Liver (tissue), 8 donors: ENCODE measurements at regions not wholly inside any gene's neighbourhood (a gene's known extent, or its start where the extent isn't known, plus 50 kb on each side); places are given as distances from the start of the nearest gene placed in this dataset.

ENCODE experiments used
- DNase-seq: peaks from one replicate; pipeline ENCODE4 v3.0.0-alpha.2; 2017; ENCODE audit warnings: low spot score
- H3K27ac ChIP-seq, 2 donors: one replicate each; pipeline ENCODE4 v1.7.0; 2013; ENCODE audit warnings: inconsistent platforms in 2 of 2, low read length in 2 of 2, control low read depth in 1 of 2, low read depth in 1 of 2, mild to moderate bottlenecking in 1 of 2
- H3K27me3 ChIP-seq, 4 donors: one replicate each; pipeline versions ENCODE4 v1.6.1 to v1.7.0; 2013; ENCODE audit warnings: low read length in 3 of 4, inconsistent platforms in 1 of 4, mild to moderate bottlenecking in 1 of 4, moderate library complexity in 1 of 4; ENCODE audit not compliant: control insufficient read depth in 4 of 4, insufficient read depth in 4 of 4
- H3K36me3 ChIP-seq, 4 donors: one replicate each; pipeline versions ENCODE4 v1.6.1 to v1.7.0; 2013; ENCODE audit warnings: low read length in 3 of 4, mild to moderate bottlenecking in 3 of 4, low read depth in 1 of 4, moderate library complexity in 1 of 4; ENCODE audit not compliant: control insufficient read depth in 4 of 4, insufficient read depth in 3 of 4
- H3K4me1 ChIP-seq, 4 donors: one replicate each; pipeline versions ENCODE4 v1.6.1 to v1.7.0; 2013; ENCODE audit warnings: low read length in 3 of 4, mild to moderate bottlenecking in 3 of 4, moderate library complexity in 1 of 4; ENCODE audit not compliant: control insufficient read depth in 4 of 4, insufficient read depth in 4 of 4
- H3K4me3 ChIP-seq, 3 donors: one replicate each; pipeline versions ENCODE4 v1.6.1 to v1.7.0; 2013; ENCODE audit warnings: low read length in 3 of 3, control low read depth in 1 of 3, low read depth in 1 of 3, mild to moderate bottlenecking in 1 of 3
- H3K9ac ChIP-seq, 2 donors: one replicate each; pipeline ENCODE4 v1.7.0; 2013; ENCODE audit warnings: low read length in 2 of 2, mild to moderate bottlenecking in 2 of 2, moderate library complexity in 2 of 2, control low read depth in 1 of 2, low read depth in 1 of 2
- H3K9me3 ChIP-seq, 4 donors: one replicate each; pipeline versions ENCODE4 v1.6.1 to v1.7.0; 2013; ENCODE audit warnings: low read length in 3 of 4; ENCODE audit not compliant: control insufficient read depth in 4 of 4
- FOXA1 ChIP-seq: IDR thresholded peaks from 2 replicates; pipeline ENCODE4 v1.6.1; 2016; ENCODE audit warnings: antibody characterized with exemption
- GABPA ChIP-seq, 2 donors: IDR thresholded peaks in 1 of 2; conservative IDR thresholded peaks in 1 of 2; 2 replicates each; pipeline ENCODE4 v1.6.1; 2016; ENCODE audit warnings: antibody characterized with exemption in 2 of 2, mild to moderate bottlenecking in 1 of 2, moderate library complexity in 1 of 2
- HNF4A ChIP-seq, 2 donors: conservative IDR thresholded peaks; 2 replicates each; pipeline ENCODE4 v1.6.1; 2016; ENCODE audit warnings: antibody characterized with exemption in 2 of 2, mild to moderate bottlenecking in 2 of 2
- NR2F2 ChIP-seq: IDR thresholded peaks from 2 replicates; pipeline ENCODE4 v1.6.1; 2016; ENCODE audit warnings: antibody characterized with exemption
- RAD21 ChIP-seq, 2 donors: IDR thresholded peaks; 2 replicates each; pipeline ENCODE4 v1.6.1; 2016; ENCODE audit warnings: antibody characterized with exemption in 2 of 2, mild to moderate bottlenecking in 2 of 2
- RXRA ChIP-seq, 2 donors: IDR thresholded peaks; 2 replicates each; pipeline ENCODE4 v1.6.1; 2017 to 2018; ENCODE audit warnings: antibody characterized with exemption in 2 of 2, mild to moderate bottlenecking in 1 of 2
- SP1 ChIP-seq: IDR thresholded peaks from 2 replicates; pipeline ENCODE4 v1.6.1; 2018; ENCODE audit warnings: antibody characterized with exemption, mild to moderate bottlenecking
- TAF1 ChIP-seq: conservative IDR thresholded peaks from 2 replicates; pipeline ENCODE4 v1.6.1; 2016; ENCODE audit warnings: antibody characterized with exemption, mild to moderate bottlenecking
- YY1 ChIP-seq: IDR thresholded peaks from 2 replicates; pipeline ENCODE4 v1.6.1; 2016; ENCODE audit warnings: antibody characterized with exemption, mild to moderate bottlenecking
- WGBS: extraction: QIAGEN DNeasy Blood & Tissue Kit; methylation state at CpG from one replicate; pipeline ENCODE4 v1.1.7; 2013; 5-methylcytosine and 5-hydroxymethylcytosine counted together
- TF ChIP-seq, protein P1 (sequence below): fragments of 150-350 bp; IDR thresholded peaks from 2 replicates; pipeline ENCODE4 v1.5.1; 2017; ENCODE audit warnings: improper control_type of control experiment, low read depth, low read length; ENCODE audit not compliant: missing input control
- TF ChIP-seq, protein P2 (sequence below): IDR thresholded peaks from 2 replicates; pipeline ENCODE4 v1.6.1; 2016; ENCODE audit warnings: antibody characterized with exemption
- TF ChIP-seq, protein P3 (sequence below): IDR thresholded peaks from 2 replicates; pipeline ENCODE4 v1.6.1; 2016; ENCODE audit warnings: antibody characterized with exemption
- donor health status: healthy.
- donor health status: healthy.
- donor health status: healthy.
- donor health status: healthy.
- donor health status: healthy.

DNA sequence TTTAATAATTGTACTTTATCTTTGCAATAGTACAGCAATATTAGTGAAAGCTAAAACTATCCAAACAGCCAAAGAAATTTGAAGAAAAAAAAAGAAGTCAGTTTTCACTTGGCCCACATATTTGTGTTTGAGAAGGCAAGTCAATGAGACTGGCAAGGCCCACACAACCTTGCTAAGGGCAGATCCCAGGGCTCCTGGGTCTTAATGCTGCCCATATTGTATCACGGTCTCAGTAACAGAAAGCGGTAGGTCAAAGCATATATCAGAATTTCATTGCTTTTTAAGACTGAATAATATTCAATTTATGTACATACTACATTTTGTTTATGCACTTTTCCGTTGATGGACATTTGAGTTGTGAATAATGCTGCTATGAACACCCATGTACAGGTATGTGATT lies 262.0 kb upstream of the TOPAZ1 start (continued):
- TF ChIP-seq, protein P1, sequence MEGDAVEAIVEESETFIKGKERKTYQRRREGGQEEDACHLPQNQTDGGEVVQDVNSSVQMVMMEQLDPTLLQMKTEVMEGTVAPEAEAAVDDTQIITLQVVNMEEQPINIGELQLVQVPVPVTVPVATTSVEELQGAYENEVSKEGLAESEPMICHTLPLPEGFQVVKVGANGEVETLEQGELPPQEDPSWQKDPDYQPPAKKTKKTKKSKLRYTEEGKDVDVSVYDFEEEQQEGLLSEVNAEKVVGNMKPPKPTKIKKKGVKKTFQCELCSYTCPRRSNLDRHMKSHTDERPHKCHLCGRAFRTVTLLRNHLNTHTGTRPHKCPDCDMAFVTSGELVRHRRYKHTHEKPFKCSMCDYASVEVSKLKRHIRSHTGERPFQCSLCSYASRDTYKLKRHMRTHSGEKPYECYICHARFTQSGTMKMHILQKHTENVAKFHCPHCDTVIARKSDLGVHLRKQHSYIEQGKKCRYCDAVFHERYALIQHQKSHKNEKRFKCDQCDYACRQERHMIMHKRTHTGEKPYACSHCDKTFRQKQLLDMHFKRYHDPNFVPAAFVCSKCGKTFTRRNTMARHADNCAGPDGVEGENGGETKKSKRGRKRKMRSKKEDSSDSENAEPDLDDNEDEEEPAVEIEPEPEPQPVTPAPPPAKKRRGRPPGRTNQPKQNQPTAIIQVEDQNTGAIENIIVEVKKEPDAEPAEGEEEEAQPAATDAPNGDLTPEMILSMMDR = no peak

DNA sequence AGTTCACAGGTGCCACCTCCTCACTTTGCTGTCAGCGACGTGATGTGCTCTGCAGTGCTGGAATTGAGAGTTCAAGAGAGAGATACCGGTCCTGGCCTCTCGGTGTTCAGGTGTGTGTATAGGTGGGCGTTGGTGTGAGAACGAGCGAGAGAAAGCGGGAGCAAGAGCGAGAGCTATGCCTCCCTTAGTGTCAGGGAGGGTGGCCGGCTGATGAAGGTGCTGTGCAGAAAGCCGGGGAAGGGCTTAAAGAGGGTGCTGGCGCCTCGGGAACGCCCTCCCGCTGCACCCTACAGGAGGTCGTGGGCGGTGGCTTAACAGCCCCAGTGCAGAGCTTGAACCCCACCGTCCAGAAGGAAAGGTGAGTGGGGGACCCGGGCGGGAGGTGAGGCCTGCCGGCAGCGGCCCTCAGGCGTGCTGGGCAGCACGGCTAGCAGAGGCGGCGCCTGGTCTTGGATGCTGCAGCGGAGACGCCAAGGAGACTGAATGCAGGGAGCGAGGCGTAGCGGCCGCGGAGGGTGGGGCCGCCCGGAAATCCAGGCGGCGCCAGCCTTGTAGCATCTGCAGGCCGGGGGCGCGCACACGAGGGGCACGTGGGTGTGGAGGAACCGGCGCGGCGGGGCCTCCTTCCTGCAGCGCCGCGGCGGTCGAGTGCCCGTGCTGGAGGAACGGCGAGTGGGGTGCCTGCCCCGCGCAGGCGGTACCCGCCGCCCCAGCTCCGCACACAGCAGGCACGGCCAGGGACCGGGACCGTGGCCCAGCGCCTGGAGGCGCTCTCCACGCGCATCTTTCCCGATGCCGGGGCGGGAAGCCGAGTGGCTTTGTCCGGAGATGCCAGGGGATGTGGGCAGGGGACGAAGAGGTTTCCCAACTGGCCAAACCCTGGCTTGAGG lies 246.8 kb upstream of the TOPAZ1 start:
- DNase-seq = no peak
- Histone ChIP-seq H3K27ac (no peak overlapping the region), H3K9ac (no peak overlapping the region), H3K4me3 (peak overlapping the region in 1 of 3 donors; percentile 36), H3K27me3 (peaks cover 7 to 23% (median 19%) of the 10 kb centered on the region in 4 donors), H3K36me3 (no peaks in the 10 kb centered on the region), H3K9me3 (peaks cover 4 to 25% (median 6%) of the 10 kb centered on the region in 4 donors), H3K4me1 (peaks cover 20 to 48% (median 28%) of the 10 kb centered on the region in 4 donors)
- no peak for TF ChIP-seq RAD21 (IDR thresholded peaks at IDR 0.05)
- no peak for TF ChIP-seq YY1
- TF ChIP-seq TAF1 = no peak
- no peak for TF ChIP-seq RXRA (IDR thresholded peaks at IDR 0.05)
- no peak for TF ChIP-seq FOXA1
- WGBS = 3% methylated on average over 73 of the region's 73 CpGs

DNA sequence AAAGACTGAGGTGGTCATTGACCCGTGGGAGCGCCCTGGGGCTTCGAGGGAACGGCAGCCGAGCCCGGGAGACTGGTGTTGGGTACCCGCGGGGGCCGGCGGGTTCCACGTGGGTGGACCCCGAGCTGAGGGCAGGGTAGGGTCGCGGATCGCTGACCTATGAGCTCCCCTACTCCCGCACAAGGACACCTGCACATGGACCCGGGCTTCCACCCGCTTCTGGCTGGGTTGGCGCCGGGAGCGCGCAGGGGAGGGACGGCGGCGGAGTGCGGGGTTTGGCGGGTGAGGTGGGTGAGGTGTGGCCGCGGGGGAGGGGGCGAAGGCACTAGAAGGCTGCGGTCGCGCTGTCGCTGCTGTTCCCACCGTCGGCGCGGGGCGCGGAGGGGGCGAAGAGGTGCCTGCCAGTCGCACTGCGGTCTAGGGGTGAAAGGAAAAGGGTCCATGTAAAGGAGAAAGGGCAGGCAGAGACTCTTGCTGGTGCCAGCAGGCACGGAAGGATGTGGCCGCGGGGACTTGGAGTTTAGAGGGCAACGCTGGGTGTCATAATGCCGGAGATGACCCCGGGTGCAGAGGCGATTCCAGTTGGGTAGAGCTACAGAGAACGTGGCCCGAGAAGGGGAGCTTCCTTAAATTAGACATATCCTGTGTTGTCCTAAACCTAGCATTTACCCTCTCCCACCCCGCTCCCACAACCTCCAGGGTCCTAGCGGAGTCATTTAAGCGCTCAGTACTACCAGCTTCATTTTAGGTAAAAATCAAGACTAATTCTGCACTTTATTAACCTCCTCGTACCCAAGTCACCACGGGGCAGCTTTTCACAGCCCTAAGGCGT lies 245.9 kb upstream of the TOPAZ1 start:
- Histone ChIP-seq H3K27me3 (peaks cover 7 to 26% (median 19%) of the 10 kb centered on the region in 4 donors), H3K9ac (no peak overlapping the region), H3K4me3 (peak overlapping the region in 1 of 3 donors; percentile 36), H3K27ac (no peak overlapping the region), H3K9me3 (peaks cover 3 to 25% (median 6%) of the 10 kb centered on the region in 4 donors), H3K4me1 (peaks cover 20 to 48% (median 28%) of the 10 kb centered on the region in 4 donors), H3K36me3 (no peaks in the 10 kb centered on the region)
- WGBS = 3% methylated on average over 58 of the region's 58 CpGs
- DNase-seq = no peak
- TF ChIP-seq YY1 (no peak), TAF1 (no peak), NR2F2 (no peak), GABPA (IDR thresholded peaks at IDR 0.05 in 1 of 2, conservative IDR thresholded peaks at IDR 0.05 in 1 of 2) (no peak), FOXA1 (no peak), RAD21 (IDR thresholded peaks at IDR 0.05) (no peak), HNF4A (conservative IDR thresholded peaks at IDR 0.05) (no peak), SP1 (no peak)
- TF ChIP-seq, protein P2, sequence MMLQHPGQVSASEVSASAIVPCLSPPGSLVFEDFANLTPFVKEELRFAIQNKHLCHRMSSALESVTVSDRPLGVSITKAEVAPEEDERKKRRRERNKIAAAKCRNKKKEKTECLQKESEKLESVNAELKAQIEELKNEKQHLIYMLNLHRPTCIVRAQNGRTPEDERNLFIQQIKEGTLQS = no peak
- TF ChIP-seq, protein P3, sequence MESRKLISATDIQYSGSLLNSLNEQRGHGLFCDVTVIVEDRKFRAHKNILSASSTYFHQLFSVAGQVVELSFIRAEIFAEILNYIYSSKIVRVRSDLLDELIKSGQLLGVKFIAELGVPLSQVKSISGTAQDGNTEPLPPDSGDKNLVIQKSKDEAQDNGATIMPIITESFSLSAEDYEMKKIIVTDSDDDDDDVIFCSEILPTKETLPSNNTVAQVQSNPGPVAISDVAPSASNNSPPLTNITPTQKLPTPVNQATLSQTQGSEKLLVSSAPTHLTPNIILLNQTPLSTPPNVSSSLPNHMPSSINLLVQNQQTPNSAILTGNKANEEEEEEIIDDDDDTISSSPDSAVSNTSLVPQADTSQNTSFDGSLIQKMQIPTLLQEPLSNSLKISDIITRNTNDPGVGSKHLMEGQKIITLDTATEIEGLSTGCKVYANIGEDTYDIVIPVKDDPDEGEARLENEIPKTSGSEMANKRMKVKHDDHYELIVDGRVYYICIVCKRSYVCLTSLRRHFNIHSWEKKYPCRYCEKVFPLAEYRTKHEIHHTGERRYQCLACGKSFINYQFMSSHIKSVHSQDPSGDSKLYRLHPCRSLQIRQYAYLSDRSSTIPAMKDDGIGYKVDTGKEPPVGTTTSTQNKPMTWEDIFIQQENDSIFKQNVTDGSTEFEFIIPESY = no peak
